ENCODE measurements at regions not wholly inside any gene's neighbourhood (a gene's known extent, or its start where the extent isn't known, plus 50 kb on each side); places are given as distances from the start of the nearest gene placed in this dataset.

- no peaks in the 10 kb centered on the region for H3K36me3 ChIP-seq
- TF ChIP-seq CTCF (IDR thresholded peaks at IDR 0.05): no peak
- TF ChIP-seq POLR2A (IDR thresholded peaks at IDR 0.05): no peak
- no peak for TF ChIP-seq POLR2AphosphoS5 (IDR thresholded peaks at IDR 0.05)
- no peak for TF ChIP-seq EP300 (IDR thresholded peaks at IDR 0.05)
- WGBS, 2 donors (ENCODE audit: low coverage in 1 of 2): 79 to 85% methylated on average over 4 to 5 of the region's 7 CpGs
- no peaks in the 10 kb centered on the region for H3K4me1 ChIP-seq
- no peak for ATAC-seq
- H3K27me3 ChIP-seq: peaks cover 4% of the 10 kb centered on the region
- H3K27ac ChIP-seq: no peak overlapping the region
- no peaks in the 10 kb centered on the region for H3K9me3 ChIP-seq
- H3K4me3 ChIP-seq: no peak overlapping the region
Observed at GRCh38 chr5:133663397-133664054, 51.2 kb upstream of the FSTL4 start.

GRCh38 chr5:133662578-133662977 is 50.2 kb upstream of the FSTL4 start:
- Histone ChIP-seq H3K4me3 (no peak overlapping the region), H3K36me3 (no peaks in the 10 kb centered on the region), H3K27me3 (peaks cover 4% of the 10 kb centered on the region), H3K27ac (no peak overlapping the region), H3K4me1 (no peaks in the 10 kb centered on the region), H3K9me3 (no peaks in the 10 kb centered on the region)
- no peak for ATAC-seq
- TF ChIP-seq EP300 (IDR thresholded peaks at IDR 0.05): no peak
- no peak for TF ChIP-seq POLR2AphosphoS5 (IDR thresholded peaks at IDR 0.05)
- TF ChIP-seq POLR2A (IDR thresholded peaks at IDR 0.05): no peak
- no peak for TF ChIP-seq CTCF (IDR thresholded peaks at IDR 0.05)
- WGBS, 2 donors (ENCODE audit: low coverage in 1 of 2): 52% methylated on average over 4 of the region's 4 CpGs; no CpG with 5 or more reads in 1 of the 2 donors

Data from gastroesophageal sphincter (tissue), 4 donors.